ENCODE measurements at regions not wholly inside any gene's neighbourhood (a gene's known extent, or its start where the extent isn't known, plus 50 kb on each side); places are given as distances from the start of the nearest gene placed in this dataset.

DNA sequence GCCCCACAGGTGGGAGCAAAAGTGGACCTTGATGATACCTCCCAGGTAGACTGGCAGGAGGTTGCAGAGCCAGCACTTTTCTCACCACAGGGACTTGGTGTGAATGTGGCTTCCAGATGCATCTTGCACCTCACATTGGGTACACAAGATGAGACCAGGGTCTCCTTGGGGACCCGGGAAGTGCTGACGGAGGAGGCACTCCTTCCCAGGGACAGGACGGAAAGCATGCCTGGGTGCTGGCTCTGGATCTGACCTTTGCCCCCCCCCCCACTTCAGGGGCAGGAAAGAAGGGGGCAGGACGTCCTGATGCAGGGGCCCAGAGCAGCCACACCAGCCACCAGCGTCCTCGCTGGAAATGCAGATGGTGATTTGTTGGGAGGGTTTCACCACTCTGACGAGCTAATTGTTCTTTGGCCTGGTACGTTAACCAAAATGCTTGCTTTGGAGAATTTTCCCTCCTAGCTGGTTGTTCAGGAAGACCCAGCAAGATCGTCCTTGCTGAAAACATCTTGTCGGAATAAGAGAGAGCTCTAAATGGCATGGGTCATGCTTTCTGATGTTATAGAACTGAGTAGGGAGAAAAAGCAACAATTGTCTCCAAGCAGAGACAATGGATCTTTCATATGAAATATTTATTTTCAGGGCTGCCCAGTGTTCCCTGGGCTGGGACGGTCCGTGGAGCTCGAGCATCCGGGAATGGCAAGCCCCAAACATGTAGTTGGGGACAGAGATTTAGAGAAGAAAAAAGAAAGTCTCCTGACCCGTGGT is 74.4 kb upstream of the PPARA start:
- Histone ChIP-seq H3K27me3 (ENCODE audit: insufficient read depth, low read length) (no peaks in the 10 kb centered on the region), H3K4me2 (ENCODE audit: insufficient read depth, low read length) (peak overlapping the region; percentile 94), H4K20me1 (ENCODE audit: insufficient read depth, low read length) (peaks cover 74% of the 10 kb centered on the region), H2AFZ (ENCODE audit: low read length) (no peak overlapping the region), H3K9me3 (ENCODE audit: low read depth, low read length) (no peaks in the 10 kb centered on the region), H3K27ac (ENCODE audit: low read depth, low read length) (peak overlapping the region; percentile 96), H3K4me3 (ENCODE audit: insufficient read depth, low read length) (peak overlapping the region; percentile 80), H3K36me3 (ENCODE audit: insufficient read depth, low read length) (peaks cover 78% of the 10 kb centered on the region), H3K79me2 (ENCODE audit: insufficient read depth, low read length) (peaks cover 90% of the 10 kb centered on the region), H3K4me1 (ENCODE audit: insufficient read depth, low read length) (peaks cover 44% of the 10 kb centered on the region)
- TF ChIP-seq, protein P1, sequence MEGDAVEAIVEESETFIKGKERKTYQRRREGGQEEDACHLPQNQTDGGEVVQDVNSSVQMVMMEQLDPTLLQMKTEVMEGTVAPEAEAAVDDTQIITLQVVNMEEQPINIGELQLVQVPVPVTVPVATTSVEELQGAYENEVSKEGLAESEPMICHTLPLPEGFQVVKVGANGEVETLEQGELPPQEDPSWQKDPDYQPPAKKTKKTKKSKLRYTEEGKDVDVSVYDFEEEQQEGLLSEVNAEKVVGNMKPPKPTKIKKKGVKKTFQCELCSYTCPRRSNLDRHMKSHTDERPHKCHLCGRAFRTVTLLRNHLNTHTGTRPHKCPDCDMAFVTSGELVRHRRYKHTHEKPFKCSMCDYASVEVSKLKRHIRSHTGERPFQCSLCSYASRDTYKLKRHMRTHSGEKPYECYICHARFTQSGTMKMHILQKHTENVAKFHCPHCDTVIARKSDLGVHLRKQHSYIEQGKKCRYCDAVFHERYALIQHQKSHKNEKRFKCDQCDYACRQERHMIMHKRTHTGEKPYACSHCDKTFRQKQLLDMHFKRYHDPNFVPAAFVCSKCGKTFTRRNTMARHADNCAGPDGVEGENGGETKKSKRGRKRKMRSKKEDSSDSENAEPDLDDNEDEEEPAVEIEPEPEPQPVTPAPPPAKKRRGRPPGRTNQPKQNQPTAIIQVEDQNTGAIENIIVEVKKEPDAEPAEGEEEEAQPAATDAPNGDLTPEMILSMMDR (IDR thresholded peaks at IDR 0.05; ENCODE audit: extremely low read depth, low read depth, low read length), result no peak
- DNase-seq (ENCODE audit: insufficient read length, low spot score, missing footprints), result peak; percentile 86

DNA sequence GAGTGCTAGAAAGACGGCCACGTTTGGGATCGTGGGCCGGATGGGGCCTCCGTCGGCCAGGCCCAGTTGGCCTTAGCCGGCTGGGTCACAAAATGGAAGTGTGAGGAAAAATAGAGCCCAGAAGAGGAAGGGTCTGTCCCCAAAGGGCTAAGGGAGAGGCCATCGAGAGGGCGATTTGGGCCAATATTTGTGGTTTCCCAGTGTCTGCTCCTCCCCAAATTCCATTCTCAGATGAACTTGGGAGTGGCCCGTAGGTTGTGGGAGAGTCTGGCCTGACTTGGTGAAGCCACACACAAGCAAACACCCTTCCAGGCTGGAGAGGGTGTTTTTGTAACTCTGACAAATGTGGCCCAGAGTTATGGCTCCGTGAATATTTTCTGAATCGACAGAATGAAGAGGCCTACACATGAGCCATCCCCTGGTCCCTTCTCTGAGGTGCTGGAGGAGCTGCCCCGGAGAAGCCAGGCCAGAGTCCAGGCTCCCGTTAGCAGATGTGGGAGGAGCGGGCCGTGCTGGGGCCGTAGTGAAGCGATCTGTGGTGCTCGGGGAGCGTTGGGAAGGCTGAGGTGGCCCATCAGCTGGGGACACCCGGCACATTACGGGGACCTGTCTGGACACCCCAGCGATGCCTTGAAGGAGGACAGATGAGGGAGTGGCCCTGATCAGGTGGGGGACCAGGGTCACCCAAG is 73.5 kb upstream of the PPARA start:
- Histone ChIP-seq H3K27ac (ENCODE audit: low read depth, low read length) (peak overlapping the region; percentile 96), H3K4me1 (ENCODE audit: insufficient read depth, low read length) (peaks cover 44% of the 10 kb centered on the region), H3K27me3 (ENCODE audit: insufficient read depth, low read length) (no peaks in the 10 kb centered on the region), H3K9me3 (ENCODE audit: low read depth, low read length) (no peaks in the 10 kb centered on the region), H4K20me1 (ENCODE audit: insufficient read depth, low read length) (peaks cover 83% of the 10 kb centered on the region), H3K36me3 (ENCODE audit: insufficient read depth, low read length) (peaks cover 87% of the 10 kb centered on the region), H3K4me3 (ENCODE audit: insufficient read depth, low read length) (peak overlapping the region; percentile 80), H3K4me2 (ENCODE audit: insufficient read depth, low read length) (peak overlapping the region; percentile 94), H2AFZ (ENCODE audit: low read length) (no peak overlapping the region), H3K79me2 (ENCODE audit: insufficient read depth, low read length) (peaks cover 98% of the 10 kb centered on the region)
- peak; percentile 95 for DNase-seq (ENCODE audit: insufficient read length, low spot score, missing footprints)
- TF ChIP-seq, protein P1 (IDR thresholded peaks at IDR 0.05; ENCODE audit: extremely low read depth, low read depth, low read length), result no peak

DNA sequence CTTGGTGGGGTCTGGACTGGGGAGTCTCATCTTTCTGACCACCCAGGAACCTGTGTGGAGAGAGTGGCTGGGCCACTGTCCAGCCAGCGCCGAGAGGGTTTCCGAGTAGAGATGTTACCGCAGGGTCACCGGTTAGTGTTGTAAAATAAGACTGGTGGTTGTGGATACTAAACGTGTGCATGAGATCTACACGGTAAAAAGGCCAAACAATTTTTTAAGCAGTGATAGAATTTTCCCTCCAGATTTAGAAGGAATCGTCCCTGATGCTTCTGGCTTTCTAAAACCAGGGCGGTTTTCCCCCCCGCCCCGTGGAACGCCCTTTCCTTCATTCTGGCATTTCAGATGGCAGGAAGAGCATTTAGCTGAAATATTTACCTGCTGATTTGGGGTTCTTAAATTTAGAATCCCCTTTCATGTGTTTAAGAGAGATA is 72.6 kb upstream of the PPARA start:
- Histone ChIP-seq H3K79me2 (ENCODE audit: insufficient read depth, low read length) (peaks cover 100% of the 10 kb centered on the region), H3K27ac (ENCODE audit: low read depth, low read length) (peak overlapping the region; percentile 96), H3K36me3 (ENCODE audit: insufficient read depth, low read length) (peaks cover 92% of the 10 kb centered on the region), H3K4me1 (ENCODE audit: insufficient read depth, low read length) (peaks cover 52% of the 10 kb centered on the region), H3K4me3 (ENCODE audit: insufficient read depth, low read length) (peak overlapping the region; percentile 80), H3K9me3 (ENCODE audit: low read depth, low read length) (no peaks in the 10 kb centered on the region), H3K4me2 (ENCODE audit: insufficient read depth, low read length) (peak overlapping the region; percentile 94), H2AFZ (ENCODE audit: low read length) (no peak overlapping the region), H4K20me1 (ENCODE audit: insufficient read depth, low read length) (peaks cover 83% of the 10 kb centered on the region), H3K27me3 (ENCODE audit: insufficient read depth, low read length) (no peaks in the 10 kb centered on the region)
- DNase-seq (ENCODE audit: insufficient read length, low spot score, missing footprints), result no peak
- TF ChIP-seq, protein P1 (IDR thresholded peaks at IDR 0.05; ENCODE audit: extremely low read depth, low read depth, low read length), result no peak

All from osteoblast (primary cell).